HG03342 (cell line): ENCODE measurements at regions not wholly inside any gene's neighbourhood (a gene's known extent, or its start where the extent isn't known, plus 50 kb on each side); places are given as distances from the start of the nearest gene placed in this dataset.

Experiments used
- ATAC-seq: cut with Tn5 transposase; IDR thresholded peaks from one replicate; pipeline ENCODE4 v1.9.1; 2021; ENCODE audit warnings: mild to moderate bottlenecking, moderate library complexity; ENCODE audit not compliant: unreplicated experiment

DNA sequence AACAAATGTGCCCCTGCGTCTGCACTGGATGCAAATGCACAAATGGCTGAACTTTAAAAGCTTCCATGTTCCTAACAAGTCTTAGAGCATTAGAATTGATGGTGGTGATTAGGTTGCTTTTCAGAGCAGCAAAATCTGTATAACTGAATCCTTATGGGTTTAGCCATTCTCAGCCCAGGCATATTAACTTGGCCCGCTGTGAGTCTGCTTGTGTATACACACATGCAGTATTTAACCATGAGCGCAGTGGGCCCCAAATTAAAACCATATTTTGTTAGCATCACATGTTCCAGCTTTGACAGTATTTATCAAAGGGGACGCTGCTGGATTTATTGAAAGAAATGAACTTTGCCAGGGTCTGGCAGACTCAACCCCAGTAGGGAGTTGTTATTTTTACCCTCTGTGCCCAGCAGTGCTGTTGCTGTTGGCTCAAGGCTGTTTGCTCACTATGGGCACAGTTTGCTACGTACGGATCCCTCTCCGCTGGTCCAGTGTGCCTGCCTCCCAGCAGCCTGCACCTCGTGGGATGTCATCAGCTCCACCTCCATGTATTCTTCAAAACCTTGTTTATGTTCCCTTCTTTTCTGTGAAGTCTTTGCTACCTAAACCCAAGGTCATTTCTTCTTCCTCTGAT, 144.7 kb downstream of the QRSL1 start:
- ATAC-seq: no peak

DNA sequence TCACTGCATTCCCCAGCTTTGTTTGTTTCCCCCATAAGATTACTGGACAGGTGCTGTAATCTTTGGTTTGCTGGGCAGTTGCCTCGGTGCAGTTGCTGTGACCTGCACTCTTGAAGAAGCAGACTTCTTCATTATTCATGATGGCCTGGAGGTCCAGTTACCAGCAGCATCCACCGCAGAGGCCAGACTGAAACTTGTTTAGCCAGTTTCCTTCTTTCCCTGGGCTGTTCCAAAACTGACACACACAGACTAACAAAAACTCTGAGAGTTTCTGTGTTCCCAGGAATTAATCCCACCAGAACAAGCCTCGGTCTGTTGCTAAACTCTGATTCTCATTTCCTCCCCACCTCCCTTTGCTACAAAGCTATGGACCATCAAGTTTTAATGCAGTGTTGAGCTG, 144.1 kb downstream of the QRSL1 start:
- no peak for ATAC-seq

DNA sequence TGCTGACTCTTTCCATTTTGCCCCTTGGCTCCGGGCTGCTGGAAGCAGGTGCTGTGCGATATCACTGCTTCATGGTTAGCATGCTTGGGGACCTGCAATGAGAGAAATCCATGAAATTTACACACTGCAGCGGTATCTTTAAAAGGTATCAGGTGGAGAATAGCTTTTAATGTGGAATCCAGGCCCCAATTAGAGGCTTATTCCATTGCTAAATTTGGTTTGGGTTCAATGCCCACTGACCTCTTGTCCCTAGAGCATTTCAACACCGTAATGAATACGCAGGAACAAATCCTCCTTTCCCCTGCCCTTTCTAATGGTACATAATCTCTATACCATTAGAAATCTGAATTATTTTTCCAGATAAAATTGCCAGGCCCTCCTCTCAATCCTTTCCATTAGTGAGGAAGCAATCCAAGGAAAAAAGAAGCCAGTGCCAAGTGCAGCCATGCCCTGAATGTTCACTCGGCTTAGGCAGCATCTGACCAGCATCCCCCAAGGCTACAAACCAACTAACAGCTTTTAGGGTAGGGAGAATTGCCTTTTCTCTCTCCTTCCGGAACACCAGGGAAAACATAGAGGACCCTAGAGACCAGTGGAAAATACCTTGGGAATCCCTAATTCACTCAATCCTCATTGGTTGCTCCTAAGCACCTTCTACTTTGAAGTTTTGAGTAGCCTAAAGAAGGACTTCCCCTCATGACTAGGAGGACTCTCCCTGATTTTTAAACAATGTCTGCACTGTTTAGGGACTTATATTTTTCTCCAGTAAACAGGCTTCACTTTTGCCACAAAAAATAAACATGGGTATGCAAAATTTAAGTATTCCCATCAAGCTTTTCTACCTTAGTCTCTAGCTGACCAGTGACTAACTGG, 143.1 kb downstream of the QRSL1 start:
- no peak for ATAC-seq

DNA sequence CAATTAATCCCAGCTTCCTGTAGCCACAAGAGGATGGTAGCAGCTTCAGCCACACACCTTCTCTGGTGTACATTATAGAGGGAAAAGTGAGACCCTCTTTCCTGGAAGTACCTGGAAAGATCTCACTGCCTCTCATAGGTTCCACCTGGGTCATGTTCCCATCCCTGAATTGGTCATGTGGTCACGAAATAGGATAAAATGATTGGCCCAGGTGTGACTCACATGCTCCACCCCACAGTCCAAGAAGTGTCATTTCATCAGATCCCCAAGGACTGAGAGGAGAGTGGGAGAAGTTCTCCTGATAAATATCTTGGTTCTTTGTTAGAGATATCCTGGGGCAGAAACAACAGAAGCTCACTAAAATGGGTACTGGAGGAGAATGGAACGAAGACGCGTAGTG, 142.4 kb downstream of the QRSL1 start:
- no peak for ATAC-seq

DNA sequence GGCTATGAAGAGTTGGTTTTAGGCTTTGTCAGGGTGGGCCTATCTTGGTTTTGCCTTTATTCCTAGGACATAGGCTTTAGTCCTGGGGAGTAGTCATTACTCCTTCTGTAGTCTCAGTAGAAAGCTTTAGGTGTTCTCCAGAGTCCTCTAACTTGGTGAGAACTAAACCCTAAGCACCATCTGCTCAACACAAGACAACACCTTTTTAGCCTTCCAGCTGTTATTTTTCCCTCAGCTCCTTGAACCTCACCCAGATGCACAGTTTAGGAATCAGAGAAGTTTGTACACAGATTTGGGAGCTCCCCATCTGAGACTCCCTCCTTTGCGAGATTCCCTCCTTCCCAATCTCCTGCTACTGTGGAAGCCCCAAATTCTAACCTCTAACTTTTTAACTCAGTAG, 141.3 kb downstream of the QRSL1 start:
- no peak for ATAC-seq

DNA sequence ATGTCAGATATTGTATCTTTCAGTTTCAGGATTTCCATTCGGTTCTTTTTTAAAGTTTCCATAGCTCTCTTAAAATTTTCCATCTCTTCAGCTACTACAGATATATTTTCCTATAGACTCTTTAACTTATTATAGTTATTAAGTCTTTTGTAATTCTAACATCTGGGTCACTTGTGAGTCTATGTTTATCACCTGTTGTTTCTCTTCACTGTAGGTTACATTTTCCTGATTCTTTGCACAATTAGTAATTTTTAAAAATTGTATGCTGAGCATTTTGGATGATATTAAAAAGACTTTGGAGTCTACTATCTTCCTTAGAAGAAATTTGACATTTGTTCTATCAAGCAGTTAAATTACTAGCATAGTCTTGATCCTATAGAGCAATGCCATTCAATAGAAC, 140.7 kb downstream of the QRSL1 start:
- no peak for ATAC-seq

DNA sequence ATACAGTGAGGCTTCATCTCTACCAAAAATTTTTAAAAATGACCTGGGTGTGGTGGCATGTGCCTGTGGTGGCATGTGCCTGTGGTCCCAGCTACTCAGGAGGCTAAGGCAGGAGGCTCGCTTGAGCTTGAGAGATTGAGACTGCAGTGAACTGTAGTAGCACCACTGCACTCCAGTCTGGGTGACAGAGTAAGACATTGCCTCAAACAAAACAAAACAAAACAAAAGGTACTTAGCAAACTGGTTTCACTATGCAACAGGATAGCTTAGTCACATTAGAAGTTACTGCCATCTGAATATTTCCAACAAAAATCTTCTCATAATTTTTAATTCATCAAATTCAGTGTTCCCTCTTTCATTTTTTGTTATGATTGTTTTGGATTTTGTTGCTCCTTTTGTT, 137.9 kb downstream of the QRSL1 start:
- no peak for ATAC-seq

DNA sequence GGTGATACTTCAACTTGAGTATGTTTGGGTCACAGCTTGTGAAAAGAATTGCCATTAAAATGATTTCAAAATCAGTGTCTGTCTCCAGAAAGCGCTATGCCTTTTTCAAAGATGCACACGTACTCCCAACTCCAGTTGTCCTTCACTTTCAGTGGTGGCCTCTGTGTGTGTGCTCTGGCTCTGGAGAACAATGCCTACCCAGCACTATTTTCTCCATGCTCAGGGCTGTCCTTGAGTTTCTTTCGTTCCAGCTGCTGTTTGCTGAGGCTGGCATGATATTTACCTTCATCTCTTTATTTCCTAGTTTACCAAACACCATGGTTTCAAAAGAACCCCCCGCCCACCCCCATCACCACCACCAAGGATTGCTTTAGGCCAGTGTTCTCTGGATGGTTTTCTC, 136.8 kb downstream of the QRSL1 start:
- ATAC-seq: no peak

DNA sequence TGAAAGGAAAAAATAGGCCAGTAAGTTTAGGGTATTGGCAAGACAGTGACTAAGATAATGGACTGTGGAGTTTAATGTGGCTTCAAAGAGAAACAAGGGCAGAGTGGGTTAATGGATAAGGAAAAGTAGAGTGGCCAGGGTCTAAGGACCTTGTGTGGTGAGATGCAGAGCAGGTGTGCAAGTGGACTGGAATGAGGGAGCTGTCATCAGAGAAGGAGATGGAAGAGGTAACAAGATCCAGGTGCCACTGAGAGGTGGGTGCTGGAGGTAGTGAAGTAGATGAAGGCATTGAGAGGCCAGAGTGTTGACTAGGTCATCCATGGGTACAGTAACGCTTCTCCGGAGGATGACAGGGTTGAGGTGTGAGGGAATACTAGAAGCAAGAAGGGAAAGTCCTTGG, 136.1 kb downstream of the QRSL1 start:
- no peak for ATAC-seq

DNA sequence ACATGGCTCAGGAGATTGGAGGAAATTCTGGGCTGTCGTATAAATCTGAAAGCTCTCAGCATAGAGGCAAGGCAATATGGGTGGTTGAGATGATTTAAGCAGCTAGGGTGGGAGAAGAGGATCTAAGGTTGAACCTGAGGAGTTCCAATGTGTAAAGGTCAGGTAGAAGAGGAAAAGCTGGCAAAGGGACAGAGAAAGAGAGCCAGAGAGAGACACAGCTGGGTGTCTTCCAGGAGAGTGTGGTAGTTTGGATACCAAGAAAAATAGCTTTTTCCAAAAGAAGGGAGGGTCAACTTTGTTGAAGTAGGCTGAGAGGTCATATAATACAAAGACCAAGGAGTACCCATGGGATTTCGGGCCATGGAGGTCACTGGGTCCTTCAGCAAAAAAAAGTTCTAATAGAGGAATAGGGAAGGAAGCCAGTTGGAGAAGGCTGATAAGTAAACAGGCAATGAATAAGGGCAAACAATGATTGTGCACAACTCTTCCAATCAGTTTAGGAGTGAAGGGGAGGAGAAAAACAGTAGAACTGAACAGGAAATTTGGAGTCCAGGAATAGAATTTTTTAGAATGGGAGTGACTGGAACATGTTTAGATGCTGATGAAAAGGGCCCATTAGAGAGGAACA, 135.1 kb downstream of the QRSL1 start:
- ATAC-seq: no peak

DNA sequence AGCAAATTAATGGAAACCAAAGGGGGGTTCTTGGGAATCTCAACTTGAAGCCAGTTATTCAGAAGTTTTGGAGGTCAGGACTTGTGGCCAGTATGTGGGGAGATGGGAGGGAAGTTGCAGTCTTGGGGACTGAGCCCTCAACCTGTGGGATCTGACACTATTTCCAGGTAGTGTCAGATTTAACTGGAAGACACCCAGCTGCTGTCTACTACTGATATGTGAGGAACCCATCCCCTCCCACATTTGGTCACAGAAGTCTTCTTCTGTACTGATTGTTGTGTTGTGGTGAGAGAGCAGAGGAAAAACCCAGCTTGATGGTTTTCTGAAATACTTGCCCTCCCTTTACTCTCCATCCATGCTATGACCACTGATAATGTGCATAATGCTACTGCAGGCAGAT, 134.0 kb downstream of the QRSL1 start:
- ATAC-seq: no peak

DNA sequence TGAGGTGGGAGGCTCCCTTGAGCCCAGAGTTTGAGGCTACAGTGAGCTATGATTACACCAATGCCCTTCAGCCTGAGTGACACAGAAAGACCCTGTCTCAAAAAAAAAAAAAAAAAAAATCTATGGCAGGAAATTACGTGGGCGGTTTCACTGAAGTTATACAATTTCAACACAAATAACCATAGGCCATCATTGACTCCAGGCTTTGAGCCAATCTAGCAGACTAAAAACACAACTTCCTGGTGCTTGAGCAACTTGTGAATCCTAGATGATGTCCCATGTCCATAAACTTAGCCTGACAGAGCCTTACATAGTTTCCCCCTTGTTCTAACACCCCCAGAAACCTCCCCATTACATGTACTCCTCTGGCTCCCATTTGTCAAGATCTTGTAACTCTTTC, 131.8 kb downstream of the QRSL1 start:
- ATAC-seq: no peak

DNA sequence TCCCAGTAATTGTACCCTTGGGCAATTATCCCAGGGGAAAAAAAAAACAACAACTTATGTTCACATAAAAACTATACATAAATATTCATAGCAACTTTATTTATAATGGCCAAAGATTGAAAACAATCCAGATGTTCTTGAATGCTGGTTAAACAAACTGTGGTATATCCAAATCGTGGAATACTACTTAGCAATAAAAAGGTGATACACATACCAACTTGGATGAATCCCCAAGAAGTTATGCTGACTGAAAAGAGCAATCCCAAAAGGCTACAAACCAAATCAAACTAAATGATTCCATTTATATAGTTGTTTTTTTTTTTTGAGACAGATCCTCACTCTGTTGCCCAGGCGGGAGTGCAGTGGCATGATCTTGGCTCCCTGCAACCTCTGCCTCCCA, 129.7 kb downstream of the QRSL1 start:
- no peak for ATAC-seq

DNA sequence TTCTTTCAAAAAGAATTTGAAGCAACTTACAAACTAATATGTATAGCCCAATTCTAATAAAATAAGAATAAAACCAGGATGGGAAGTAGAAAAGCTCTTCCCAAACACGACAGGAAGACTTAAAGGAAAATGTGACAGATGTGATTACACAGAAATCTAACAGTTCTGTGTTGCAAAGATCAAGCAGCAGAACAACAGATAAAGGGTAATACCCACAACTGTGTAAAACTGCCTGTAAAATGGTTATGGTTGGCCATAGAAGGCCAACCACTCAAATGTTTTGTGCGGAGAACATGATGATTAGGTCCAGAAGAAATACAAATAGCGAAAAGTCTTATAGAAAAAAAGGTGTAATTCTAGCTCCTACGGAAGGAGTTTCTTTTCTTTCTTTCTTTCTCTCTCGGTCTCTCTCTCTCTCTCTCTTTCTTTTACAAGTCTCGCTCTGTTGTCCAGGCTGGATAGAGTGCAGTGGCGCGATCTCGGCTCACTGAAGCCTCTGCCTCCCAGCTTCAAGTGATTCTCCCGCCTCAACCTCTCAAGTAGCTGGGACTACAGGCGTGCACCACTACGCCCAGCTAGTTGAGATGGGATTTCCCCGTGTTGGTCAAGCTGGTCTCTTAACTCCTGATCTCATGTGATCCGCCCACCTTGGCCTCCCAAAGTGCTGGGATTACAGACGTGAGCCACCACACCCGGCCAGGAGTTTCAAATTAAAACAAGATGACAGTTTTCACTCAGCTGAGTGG, 128.5 kb downstream of the QRSL1 start:
- ATAC-seq: no peak

DNA sequence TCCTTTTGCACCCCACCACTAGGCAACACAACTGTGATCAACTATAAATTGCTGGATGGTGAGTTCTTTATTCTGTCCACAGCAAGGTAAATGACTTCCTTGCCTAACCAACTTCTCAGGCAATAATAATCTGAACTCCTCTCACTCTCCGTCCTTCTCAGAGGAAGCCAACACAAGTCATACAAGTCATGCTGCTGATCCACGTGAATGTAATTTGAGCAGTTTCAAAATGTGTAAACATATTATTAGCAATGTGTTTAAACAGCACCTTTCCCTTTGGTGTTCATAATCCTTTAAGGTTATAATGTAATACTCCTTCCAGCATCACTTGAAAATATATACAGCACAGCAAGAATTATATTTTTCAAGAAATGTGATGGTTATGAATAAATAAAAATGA, 127.9 kb downstream of the QRSL1 start:
- no peak for ATAC-seq

DNA sequence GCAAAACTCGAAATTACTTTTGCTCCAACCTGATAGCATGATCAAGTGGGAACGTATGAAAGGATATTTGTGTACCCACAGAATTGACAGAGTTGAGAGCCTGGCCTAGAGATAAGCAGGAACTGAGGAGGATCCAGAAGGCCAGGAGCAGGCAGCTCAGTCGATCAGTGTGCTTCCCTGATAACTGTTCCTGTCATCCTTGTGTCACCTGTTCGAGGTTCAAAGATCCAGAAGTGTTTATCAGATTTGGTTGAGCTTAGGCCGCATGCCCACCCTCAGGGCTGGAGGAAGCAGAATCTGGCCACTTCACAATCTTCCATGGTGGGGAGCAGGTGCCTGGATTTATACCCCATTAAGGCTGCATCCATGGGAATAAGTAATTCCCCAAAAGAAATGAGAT, 124.8 kb downstream of the QRSL1 start:
- ATAC-seq: no peak

DNA sequence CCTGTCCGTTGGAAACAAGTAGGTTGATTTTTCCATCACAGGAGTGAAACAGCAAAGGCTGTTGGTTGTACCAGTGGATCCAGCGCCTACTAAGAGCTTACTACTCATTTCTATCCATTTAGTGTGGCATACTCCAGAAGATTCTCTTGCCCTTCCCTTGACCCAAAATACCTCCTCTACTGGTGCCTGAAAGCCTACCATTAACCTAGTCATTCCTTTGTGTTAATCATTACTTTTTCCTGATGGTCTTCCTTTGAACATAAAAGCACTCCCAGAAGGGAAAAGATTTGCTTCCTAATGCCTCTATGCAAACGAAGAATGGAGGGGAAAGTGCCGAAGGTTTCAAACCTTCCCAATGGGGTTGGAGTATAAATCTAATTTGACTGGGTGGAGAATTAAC, 123.3 kb downstream of the QRSL1 start:
- ATAC-seq: no peak

DNA sequence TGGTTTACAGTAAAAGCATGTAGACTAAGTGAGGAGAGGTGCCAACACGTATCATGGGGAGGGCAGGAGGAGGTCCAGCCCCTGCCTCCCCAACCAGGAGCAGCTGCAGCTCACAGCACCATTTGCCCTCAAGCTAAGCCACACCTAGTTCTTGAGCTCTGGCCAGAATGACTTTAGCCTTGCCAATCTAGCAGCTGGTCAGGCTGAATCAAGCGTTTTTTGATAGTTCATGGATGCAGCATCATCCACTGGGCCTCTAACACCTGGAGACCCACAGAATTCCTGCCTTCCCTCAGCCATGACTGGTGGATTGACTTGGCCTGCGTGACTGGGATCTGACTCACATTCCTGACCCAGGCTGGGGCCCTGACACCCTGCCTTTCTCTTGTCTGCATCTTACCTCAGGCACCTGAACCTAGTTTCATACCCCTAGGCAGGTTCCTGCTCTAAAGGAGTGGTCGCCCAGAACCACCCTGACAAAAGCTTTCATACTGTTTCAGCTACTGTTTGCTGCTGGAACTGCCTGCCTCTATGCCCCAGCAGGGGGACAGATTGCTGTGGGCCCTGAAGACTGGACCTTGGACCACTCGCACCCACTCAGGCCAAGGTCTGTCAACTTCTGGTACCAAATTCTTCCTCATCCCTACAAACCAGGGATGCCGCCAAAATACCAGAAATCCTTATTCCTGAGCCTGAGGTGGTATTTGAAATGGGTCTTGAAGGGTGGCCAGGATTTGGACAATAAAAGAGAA, 122.3 kb downstream of the QRSL1 start:
- ATAC-seq: no peak

DNA sequence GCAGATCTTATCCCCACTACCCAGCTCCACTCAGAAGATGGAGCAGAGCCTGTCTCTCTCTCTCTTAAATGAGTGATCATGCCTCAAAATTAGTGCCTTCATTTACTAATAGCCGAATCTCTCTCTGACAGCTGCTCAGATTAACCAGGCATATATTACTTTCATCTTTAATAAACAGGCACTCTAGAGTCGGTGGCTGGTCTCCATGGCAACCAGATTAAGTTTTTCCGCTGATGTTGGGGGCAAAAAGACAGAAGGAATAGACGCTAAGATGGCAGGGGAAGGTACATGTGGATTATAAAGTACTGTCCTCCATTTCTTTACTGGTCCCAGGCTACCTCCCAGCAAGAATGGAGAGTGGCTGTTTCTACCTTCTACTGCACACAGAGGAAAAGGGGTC, 121.6 kb downstream of the QRSL1 start:
- no peak for ATAC-seq

DNA sequence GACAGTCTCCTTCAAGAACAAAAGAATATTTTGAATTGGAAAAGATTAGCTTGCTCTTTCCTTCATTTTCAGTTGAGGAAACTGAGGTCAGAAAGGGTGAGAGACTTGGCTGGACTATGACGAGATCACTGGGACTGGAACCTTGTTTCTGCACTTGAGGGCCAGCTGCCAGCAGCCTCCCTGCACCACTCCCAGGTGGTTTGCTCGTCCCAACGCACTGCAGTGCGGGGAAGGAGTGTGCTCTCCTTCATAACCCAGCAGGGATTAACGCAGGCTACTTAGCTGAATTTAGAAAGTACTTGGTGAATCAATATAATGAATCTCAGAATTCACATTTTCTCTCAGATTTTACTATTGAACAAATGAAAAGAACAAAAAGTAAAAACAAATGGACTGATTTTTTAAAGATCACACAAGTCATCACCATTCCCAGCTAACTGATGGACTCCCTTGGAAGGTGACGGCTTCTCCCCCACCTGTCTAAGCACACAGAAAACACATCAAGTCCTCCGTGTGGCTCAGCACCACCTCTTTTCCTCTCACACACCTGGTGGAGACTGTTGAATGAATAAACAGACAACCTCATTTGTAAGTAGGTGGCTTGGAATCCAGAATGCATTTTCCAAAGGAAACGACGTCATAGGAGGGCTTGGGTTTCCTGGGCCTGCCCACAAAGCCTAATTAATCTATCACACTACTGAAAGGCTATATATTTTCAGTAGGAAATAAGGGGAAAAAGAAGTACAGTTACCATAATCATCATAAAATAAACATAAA, 121.0 kb downstream of the QRSL1 start:
- no peak for ATAC-seq
